ENCODE measurements at regions not wholly inside any gene's neighbourhood (a gene's known extent, or its start where the extent isn't known, plus 50 kb on each side); places are given as distances from the start of the nearest gene placed in this dataset.

GRCh38 chr9:91137391-91137790 lies 224.3 kb downstream of the AUH start:
- TF ChIP-seq, protein P1, sequence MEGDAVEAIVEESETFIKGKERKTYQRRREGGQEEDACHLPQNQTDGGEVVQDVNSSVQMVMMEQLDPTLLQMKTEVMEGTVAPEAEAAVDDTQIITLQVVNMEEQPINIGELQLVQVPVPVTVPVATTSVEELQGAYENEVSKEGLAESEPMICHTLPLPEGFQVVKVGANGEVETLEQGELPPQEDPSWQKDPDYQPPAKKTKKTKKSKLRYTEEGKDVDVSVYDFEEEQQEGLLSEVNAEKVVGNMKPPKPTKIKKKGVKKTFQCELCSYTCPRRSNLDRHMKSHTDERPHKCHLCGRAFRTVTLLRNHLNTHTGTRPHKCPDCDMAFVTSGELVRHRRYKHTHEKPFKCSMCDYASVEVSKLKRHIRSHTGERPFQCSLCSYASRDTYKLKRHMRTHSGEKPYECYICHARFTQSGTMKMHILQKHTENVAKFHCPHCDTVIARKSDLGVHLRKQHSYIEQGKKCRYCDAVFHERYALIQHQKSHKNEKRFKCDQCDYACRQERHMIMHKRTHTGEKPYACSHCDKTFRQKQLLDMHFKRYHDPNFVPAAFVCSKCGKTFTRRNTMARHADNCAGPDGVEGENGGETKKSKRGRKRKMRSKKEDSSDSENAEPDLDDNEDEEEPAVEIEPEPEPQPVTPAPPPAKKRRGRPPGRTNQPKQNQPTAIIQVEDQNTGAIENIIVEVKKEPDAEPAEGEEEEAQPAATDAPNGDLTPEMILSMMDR (IDR thresholded peaks at IDR 0.05; ENCODE audit: insufficient read depth, low read length), result no peak
- no peak for TF ChIP-seq POLR2AphosphoS5 (IDR thresholded peaks at IDR 0.05; ENCODE audit: low read depth)
- TF ChIP-seq, protein P2, sequence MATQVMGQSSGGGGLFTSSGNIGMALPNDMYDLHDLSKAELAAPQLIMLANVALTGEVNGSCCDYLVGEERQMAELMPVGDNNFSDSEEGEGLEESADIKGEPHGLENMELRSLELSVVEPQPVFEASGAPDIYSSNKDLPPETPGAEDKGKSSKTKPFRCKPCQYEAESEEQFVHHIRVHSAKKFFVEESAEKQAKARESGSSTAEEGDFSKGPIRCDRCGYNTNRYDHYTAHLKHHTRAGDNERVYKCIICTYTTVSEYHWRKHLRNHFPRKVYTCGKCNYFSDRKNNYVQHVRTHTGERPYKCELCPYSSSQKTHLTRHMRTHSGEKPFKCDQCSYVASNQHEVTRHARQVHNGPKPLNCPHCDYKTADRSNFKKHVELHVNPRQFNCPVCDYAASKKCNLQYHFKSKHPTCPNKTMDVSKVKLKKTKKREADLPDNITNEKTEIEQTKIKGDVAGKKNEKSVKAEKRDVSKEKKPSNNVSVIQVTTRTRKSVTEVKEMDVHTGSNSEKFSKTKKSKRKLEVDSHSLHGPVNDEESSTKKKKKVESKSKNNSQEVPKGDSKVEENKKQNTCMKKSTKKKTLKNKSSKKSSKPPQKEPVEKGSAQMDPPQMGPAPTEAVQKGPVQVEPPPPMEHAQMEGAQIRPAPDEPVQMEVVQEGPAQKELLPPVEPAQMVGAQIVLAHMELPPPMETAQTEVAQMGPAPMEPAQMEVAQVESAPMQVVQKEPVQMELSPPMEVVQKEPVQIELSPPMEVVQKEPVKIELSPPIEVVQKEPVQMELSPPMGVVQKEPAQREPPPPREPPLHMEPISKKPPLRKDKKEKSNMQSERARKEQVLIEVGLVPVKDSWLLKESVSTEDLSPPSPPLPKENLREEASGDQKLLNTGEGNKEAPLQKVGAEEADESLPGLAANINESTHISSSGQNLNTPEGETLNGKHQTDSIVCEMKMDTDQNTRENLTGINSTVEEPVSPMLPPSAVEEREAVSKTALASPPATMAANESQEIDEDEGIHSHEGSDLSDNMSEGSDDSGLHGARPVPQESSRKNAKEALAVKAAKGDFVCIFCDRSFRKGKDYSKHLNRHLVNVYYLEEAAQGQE (IDR thresholded peaks at IDR 0.05; ENCODE audit: insufficient replicate concordance, low read depth), result no peak
- no peak for TF ChIP-seq SPI1 (IDR thresholded peaks at IDR 0.05; ENCODE audit: borderline replicate concordance, low read depth)
- TF ChIP-seq GABPA (IDR thresholded peaks at IDR 0.05; ENCODE audit: low read depth), result no peak

All from HL-60 (cell line).